ENCODE measurements at regions not wholly inside any gene's neighbourhood (a gene's known extent, or its start where the extent isn't known, plus 50 kb on each side); places are given as distances from the start of the nearest gene placed in this dataset.

GRCh38 chr3:72306800-72307341, 521.9 kb upstream of the PROK2 start:
- TF ChIP-seq EZH2 (IDR thresholded peaks at IDR 0.05; ENCODE audit: low read depth), result no peak
- TF ChIP-seq CTCF (conservative IDR thresholded peaks at IDR 0.05), result no peak
